Stomach (tissue), 8 donors: ENCODE measurements at regions not wholly inside any gene's neighbourhood (a gene's known extent, or its start where the extent isn't known, plus 50 kb on each side); places are given as distances from the start of the nearest gene placed in this dataset.

Source experiments
- DNase-seq, 2 donors: peaks; one replicate each; pipeline versions ENCODE4 v3.0.0 to v3.0.0-alpha.2; 2013 to 2019
- H3K27ac ChIP-seq, 5 donors: fragments of 200-600 bp in 4 of 5; sonication (generic) in 4 of 5; one replicate each; pipeline ENCODE4 v1.5.1; 2013 to 2019; ENCODE audit warnings: mild to moderate bottlenecking in 1 of 5, moderate library complexity in 1 of 5
- H3K27me3 ChIP-seq, 3 donors: fragments of 200-600 bp; sonication (generic); one replicate each; pipeline ENCODE4 v1.5.1; 2017 to 2019; ENCODE audit warnings: mixed run types in 1 of 3
- H3K36me3 ChIP-seq, 4 donors: fragments of 200-600 bp; sonication (generic); 1 replicate in 3 of 4; 2 replicates in 1 of 4; pipeline ENCODE4 v1.5.1; 2016 to 2019
- H3K4me1 ChIP-seq, 4 donors: fragments of 200-600 bp; sonication (generic); one replicate each; pipeline ENCODE4 v1.5.1; 2016 to 2019
- H3K4me3 ChIP-seq, 4 donors: fragments of 200-600 bp; sonication (generic) in 3 of 4; one replicate each; pipeline ENCODE4 v1.5.1; 2016 to 2019; ENCODE audit warnings: mild to moderate bottlenecking in 1 of 4
- H3K9me3 ChIP-seq, 4 donors: fragments of 200-600 bp; sonication (generic); one replicate each; pipeline ENCODE4 v1.5.1; 2016 to 2019
- CTCF ChIP-seq, 7 experiments: fragments of 450-650 bp in 4 of 7; fragments of 200-600 bp in 3 of 7; sonication (generic) in 3 of 7; IDR thresholded peaks; one replicate each; pipeline ENCODE4 v1.5.1; 2016 to 2019; ENCODE audit warnings: antibody characterized with exemption in 7 of 7, control low read depth in 2 of 7, mild to moderate bottlenecking in 1 of 7
- EP300 ChIP-seq: sonication (generic); formaldehyde crosslinking; IDR thresholded peaks from one replicate; pipeline ENCODE4 v1.6.1; 2017; ENCODE audit warnings: antibody characterized with exemption
- POLR2A ChIP-seq, 4 donors: fragments of 450-650 bp; IDR thresholded peaks; one replicate each; pipeline ENCODE4 v1.6.1; 2016; ENCODE audit warnings: antibody characterized with exemption in 4 of 4, control low read depth in 2 of 4, mild to moderate bottlenecking in 1 of 4, moderate library complexity in 1 of 4
- POLR2AphosphoS5 ChIP-seq, 3 donors: sonication (generic); formaldehyde crosslinking; IDR thresholded peaks; one replicate each; pipeline ENCODE4 v1.6.1; 2016; ENCODE audit warnings: antibody characterized with exemption in 3 of 3
- WGBS, 5 donors: extraction: QIAGEN DNeasy Blood & Tissue Kit in 3 of 5; methylation state at CpG; one replicate each; pipeline versions ENCODE4 v1.1.5 to v1.1.7; 2013 to 2018; 5-methylcytosine and 5-hydroxymethylcytosine counted together
- intact Hi-C: fragments of 100-400 bp; cut with DNase I; formaldehyde crosslinking; loops from one replicate; pipeline ENCODE4 v1.15.1; 2023; ENCODE audit warnings: low total_unique reads
- donor health status: healthy with polysubstance abuse.
- donor health status: Bipolar disorder and iron deficiency.
- donor health status: healthy.

GRCh38 chr9:105930011-105930627 lies 235.8 kb downstream of the TMEM38B start:
- Histone ChIP-seq H3K9me3 (peaks cover 0 to 13% (median 5%) of the 10 kb centered on the region in 4 donors), H3K36me3 (no peaks in the 10 kb centered on the region), H3K4me3 (no peak overlapping the region), H3K27me3 (no peaks in the 10 kb centered on the region), H3K4me1 (no peaks in the 10 kb centered on the region), H3K27ac (no peak overlapping the region)
- 62 to 79% (median 76%) methylated on average over 5 of the region's 5 CpGs for WGBS, 5 donors
- intact Hi-C loops, result no loop called here
- TF ChIP-seq EP300 (no peak), POLR2A (IDR thresholded peaks at IDR 0.05) (no peak), CTCF (IDR thresholded peaks at IDR 0.05) (no peak), POLR2AphosphoS5 (IDR thresholded peaks at IDR 0.05) (no peak)
- DNase-seq, result peak in 1 of 2 donors; percentile 42

GRCh38 chr9:105932276-105932675 lies 237.9 kb downstream of the TMEM38B start:
- TF ChIP-seq EP300 (no peak), POLR2AphosphoS5 (IDR thresholded peaks at IDR 0.05) (no peak), POLR2A (IDR thresholded peaks at IDR 0.05) (no peak), CTCF (IDR thresholded peaks at IDR 0.05) (no peak)
- H3K4me1 ChIP-seq, result no peaks in the 10 kb centered on the region
- H3K27ac ChIP-seq, result no peak overlapping the region
- no peaks in the 10 kb centered on the region for H3K36me3 ChIP-seq
- no peak overlapping the region for H3K4me3 ChIP-seq
- intact Hi-C loops, result no loop called here
- no peaks in the 10 kb centered on the region for H3K27me3 ChIP-seq
- H3K9me3 ChIP-seq, result peaks cover 0 to 13% (median 5%) of the 10 kb centered on the region in 4 donors
- no peak for DNase-seq

- H3K4me1 ChIP-seq, result no peaks in the 10 kb centered on the region
- no peaks in the 10 kb centered on the region for H3K27me3 ChIP-seq
- no peak overlapping the region for H3K27ac ChIP-seq
- H3K36me3 ChIP-seq, result no peaks in the 10 kb centered on the region
- no peak for TF ChIP-seq POLR2A (IDR thresholded peaks at IDR 0.05)
- no peak for TF ChIP-seq EP300
- TF ChIP-seq CTCF (IDR thresholded peaks at IDR 0.05), result no peak
- no peak for TF ChIP-seq POLR2AphosphoS5 (IDR thresholded peaks at IDR 0.05)
- 64 to 88% (median 87%) methylated on average over 2 of the region's 2 CpGs for WGBS, 5 donors
- no peak overlapping the region for H3K4me3 ChIP-seq
- DNase-seq, result no peak
- H3K9me3 ChIP-seq, result peaks cover 0 to 30% (median 10%) of the 10 kb centered on the region in 4 donors
- intact Hi-C loops, result no loop called here
Observed at GRCh38 chr9:105950448-105950847, 256.1 kb downstream of the TMEM38B start.

- TF ChIP-seq EP300, result no peak
- no peak for TF ChIP-seq POLR2AphosphoS5 (IDR thresholded peaks at IDR 0.05)
- no peak for TF ChIP-seq CTCF (IDR thresholded peaks at IDR 0.05)
- TF ChIP-seq POLR2A (IDR thresholded peaks at IDR 0.05), result no peak
- intact Hi-C loops, result no loop called here
- WGBS, 5 donors, result 79 to 95% (median 82%) methylated on average over 1 of the region's 1 CpG
Observed at GRCh38 chr9:105950894-105951293, 256.6 kb downstream of the TMEM38B start.

More at GRCh38 chr9:105950894-105951293, 256.6 kb downstream of the TMEM38B start:
- H3K4me3 ChIP-seq, result no peak overlapping the region
- H3K27ac ChIP-seq, result no peak overlapping the region
- no peaks in the 10 kb centered on the region for H3K27me3 ChIP-seq
- H3K9me3 ChIP-seq, result peaks cover 0 to 26% (median 10%) of the 10 kb centered on the region in 4 donors
- no peaks in the 10 kb centered on the region for H3K36me3 ChIP-seq
- DNase-seq, result no peak
- H3K4me1 ChIP-seq, result no peaks in the 10 kb centered on the region
